ENCODE measurements at regions not wholly inside any gene's neighbourhood (a gene's known extent, or its start where the extent isn't known, plus 50 kb on each side); places are given as distances from the start of the nearest gene placed in this dataset.
"Not testable (repeated sequence)": the region's sequence is repeated elsewhere in the genome, so short reads cannot be mapped to it uniquely, and the experiment has no call there.

- WGBS = 90% methylated on average over 1 of the region's 1 CpG
- H3K9ac ChIP-seq (ENCODE audit: low read depth, low read length) = no peak overlapping the region
- no peak overlapping the region for H3K4me3 ChIP-seq (ENCODE audit: low read length)
- 0 out of 2 replicates have a peak, but pooled peaks cover 5% of the 10 kb centered on the region for H3K4me1 ChIP-seq (ENCODE audit: insufficient read depth, low read length)
- no peaks in the 10 kb centered on the region for H3K9me3 ChIP-seq (ENCODE audit: insufficient read depth, low read depth, low read length)
- H3K27ac ChIP-seq (ENCODE audit: low read depth, low read length) = no peak overlapping the region
- H3K27me3 ChIP-seq (ENCODE audit: insufficient read depth, low read length) = no peaks in the 10 kb centered on the region
- H3K36me3 ChIP-seq (ENCODE audit: insufficient read depth, low read length) = no peaks in the 10 kb centered on the region
Measured at GRCh38 chr9:75672478-75672877, 218.0 kb upstream of the PCSK5 start.

- Histone ChIP-seq H3K36me3 (ENCODE audit: insufficient read depth, low read length) (no peaks in the 10 kb centered on the region), H3K4me1 (ENCODE audit: insufficient read depth, low read length) (no peaks in the 10 kb centered on the region), H3K9me3 (ENCODE audit: insufficient read depth, low read depth, low read length) (no peaks in the 10 kb centered on the region), H3K4me3 (ENCODE audit: low read length) (no peak overlapping the region), H3K27me3 (ENCODE audit: insufficient read depth, low read length) (no peaks in the 10 kb centered on the region), H3K27ac (ENCODE audit: low read depth, low read length) (no peak overlapping the region), H3K9ac (ENCODE audit: low read depth, low read length) (no peak overlapping the region)
- no CpG with 5 or more reads among the region's 1 CpG for WGBS
Measured at GRCh38 chr9:75683591-75683990, 206.9 kb upstream of the PCSK5 start.

- no peaks in the 10 kb centered on the region for H3K27me3 ChIP-seq (ENCODE audit: insufficient read depth, low read length)
- WGBS = 80% methylated on average over 4 of the region's 4 CpGs
Measured at GRCh38 chr9:75685062-75685461, 205.4 kb upstream of the PCSK5 start.

GRCh38 chr9:75687359-75687953 lies 203.0 kb upstream of the PCSK5 start:
- WGBS = 25% methylated on average over 1 of the region's 2 CpGs
- no peak overlapping the region for H3K9ac ChIP-seq (ENCODE audit: low read depth, low read length)
- no peaks in the 10 kb centered on the region for H3K27me3 ChIP-seq (ENCODE audit: insufficient read depth, low read length)
- no peaks in the 10 kb centered on the region for H3K4me1 ChIP-seq (ENCODE audit: insufficient read depth, low read length)
- H3K9me3 ChIP-seq (ENCODE audit: insufficient read depth, low read depth, low read length) = no peaks in the 10 kb centered on the region
- no peak overlapping the region for H3K27ac ChIP-seq (ENCODE audit: low read depth, low read length)
- H3K36me3 ChIP-seq (ENCODE audit: insufficient read depth, low read length) = no peaks in the 10 kb centered on the region
- H3K4me3 ChIP-seq (ENCODE audit: low read length) = no peak overlapping the region

More at GRCh38 chr9:75685062-75685461, 205.4 kb upstream of the PCSK5 start:
- no peak overlapping the region for H3K9ac ChIP-seq (ENCODE audit: low read depth, low read length)
- H3K27ac ChIP-seq (ENCODE audit: low read depth, low read length) = no peak overlapping the region
- no peaks in the 10 kb centered on the region for H3K4me1 ChIP-seq (ENCODE audit: insufficient read depth, low read length)
- H3K36me3 ChIP-seq (ENCODE audit: insufficient read depth, low read length) = no peaks in the 10 kb centered on the region
- H3K4me3 ChIP-seq (ENCODE audit: low read length) = no peak overlapping the region
- no peaks in the 10 kb centered on the region for H3K9me3 ChIP-seq (ENCODE audit: insufficient read depth, low read depth, low read length)

GRCh38 chr9:75690551-75690950 lies 199.9 kb upstream of the PCSK5 start:
- not testable (repeated sequence) for H3K27ac ChIP-seq (ENCODE audit: low read depth, low read length); H3K4me1 ChIP-seq (ENCODE audit: insufficient read depth, low read length); H3K4me3 ChIP-seq (ENCODE audit: low read length)

GRCh38 chr9:75691408-75691807 lies 199.1 kb upstream of the PCSK5 start:
- H3K27ac ChIP-seq (ENCODE audit: low read depth, low read length) = no peak overlapping the region
- H3K36me3 ChIP-seq (ENCODE audit: insufficient read depth, low read length) = no peaks in the 10 kb centered on the region
- no peak overlapping the region for H3K4me3 ChIP-seq (ENCODE audit: low read length)
- 97% methylated on average over 1 of the region's 1 CpG for WGBS
- no peaks in the 10 kb centered on the region for H3K9me3 ChIP-seq (ENCODE audit: insufficient read depth, low read depth, low read length)
- no peaks in the 10 kb centered on the region for H3K4me1 ChIP-seq (ENCODE audit: insufficient read depth, low read length)
- H3K27me3 ChIP-seq (ENCODE audit: insufficient read depth, low read length) = no peaks in the 10 kb centered on the region
- no peak overlapping the region for H3K9ac ChIP-seq (ENCODE audit: low read depth, low read length)

More at GRCh38 chr9:75690551-75690950, 199.9 kb upstream of the PCSK5 start:
- H3K9ac ChIP-seq (ENCODE audit: low read depth, low read length); H3K9me3 ChIP-seq (ENCODE audit: insufficient read depth, low read depth, low read length); H3K27me3 ChIP-seq (ENCODE audit: insufficient read depth, low read length); H3K36me3 ChIP-seq (ENCODE audit: insufficient read depth, low read length): not testable (repeated sequence)

- 90% methylated on average over 2 of the region's 3 CpGs for WGBS
- H3K27ac ChIP-seq (ENCODE audit: low read depth, low read length) = no peak overlapping the region
- no peak overlapping the region for H3K9ac ChIP-seq (ENCODE audit: low read depth, low read length)
- no peak overlapping the region for H3K4me3 ChIP-seq (ENCODE audit: low read length)
- H3K9me3 ChIP-seq (ENCODE audit: insufficient read depth, low read depth, low read length) = no peaks in the 10 kb centered on the region
- H3K36me3 ChIP-seq (ENCODE audit: insufficient read depth, low read length) = no peaks in the 10 kb centered on the region
- no peaks in the 10 kb centered on the region for H3K27me3 ChIP-seq (ENCODE audit: insufficient read depth, low read length)
- H3K4me1 ChIP-seq (ENCODE audit: insufficient read depth, low read length) = no peaks in the 10 kb centered on the region
Measured at GRCh38 chr9:75692309-75692708, 198.2 kb upstream of the PCSK5 start.

- Histone ChIP-seq H3K27me3 (ENCODE audit: insufficient read depth, low read length) (no peaks in the 10 kb centered on the region), H3K4me1 (ENCODE audit: insufficient read depth, low read length) (no peaks in the 10 kb centered on the region), H3K36me3 (ENCODE audit: insufficient read depth, low read length) (no peaks in the 10 kb centered on the region), H3K4me3 (ENCODE audit: low read length) (no peak overlapping the region), H3K9me3 (ENCODE audit: insufficient read depth, low read depth, low read length) (no peaks in the 10 kb centered on the region), H3K9ac (ENCODE audit: low read depth, low read length) (no peak overlapping the region), H3K27ac (ENCODE audit: low read depth, low read length) (no peak overlapping the region)
- WGBS = no CpG with 5 or more reads among the region's 1 CpG
Measured at GRCh38 chr9:75695921-75696320, 194.6 kb upstream of the PCSK5 start.

- H3K36me3 ChIP-seq (ENCODE audit: insufficient read depth, low read length) = no peaks in the 10 kb centered on the region
- no peaks in the 10 kb centered on the region for H3K9me3 ChIP-seq (ENCODE audit: insufficient read depth, low read depth, low read length)
- no peaks in the 10 kb centered on the region for H3K4me1 ChIP-seq (ENCODE audit: insufficient read depth, low read length)
- no peak overlapping the region for H3K27ac ChIP-seq (ENCODE audit: low read depth, low read length)
- H3K27me3 ChIP-seq (ENCODE audit: insufficient read depth, low read length) = no peaks in the 10 kb centered on the region
- no peak overlapping the region for H3K4me3 ChIP-seq (ENCODE audit: low read length)
- no peak overlapping the region for H3K9ac ChIP-seq (ENCODE audit: low read depth, low read length)
Measured at GRCh38 chr9:75699017-75699416, 191.5 kb upstream of the PCSK5 start.

GRCh38 chr9:75699625-75700251 lies 190.7 kb upstream of the PCSK5 start:
- Histone ChIP-seq H3K9ac (ENCODE audit: low read depth, low read length) (no peak overlapping the region), H3K27ac (ENCODE audit: low read depth, low read length) (no peak overlapping the region), H3K27me3 (ENCODE audit: insufficient read depth, low read length) (no peaks in the 10 kb centered on the region), H3K9me3 (ENCODE audit: insufficient read depth, low read depth, low read length) (no peaks in the 10 kb centered on the region), H3K4me3 (ENCODE audit: low read length) (no peak overlapping the region), H3K36me3 (ENCODE audit: insufficient read depth, low read length) (no peaks in the 10 kb centered on the region), H3K4me1 (ENCODE audit: insufficient read depth, low read length) (no peaks in the 10 kb centered on the region)
- 100% methylated on average over 1 of the region's 1 CpG for WGBS

- no peak overlapping the region for H3K9ac ChIP-seq (ENCODE audit: low read depth, low read length)
- 86% methylated on average over 1 of the region's 1 CpG for WGBS
Measured at GRCh38 chr9:75700252-75700640, 190.2 kb upstream of the PCSK5 start.

GRCh38 chr9:75707191-75707590 lies 183.3 kb upstream of the PCSK5 start:
- Histone ChIP-seq H3K27me3 (ENCODE audit: insufficient read depth, low read length) (no peaks in the 10 kb centered on the region), H3K27ac (ENCODE audit: low read depth, low read length) (no peak overlapping the region), H3K4me1 (ENCODE audit: insufficient read depth, low read length) (no peaks in the 10 kb centered on the region), H3K36me3 (ENCODE audit: insufficient read depth, low read length) (no peaks in the 10 kb centered on the region), H3K4me3 (ENCODE audit: low read length) (no peak overlapping the region), H3K9me3 (ENCODE audit: insufficient read depth, low read depth, low read length) (peaks cover 5% of the 10 kb centered on the region; the same call in 1 of the 2 replicates), H3K9ac (ENCODE audit: low read depth, low read length) (no peak overlapping the region)
- no CpG with 5 or more reads among the region's 2 CpGs for WGBS

More at GRCh38 chr9:75700252-75700640, 190.2 kb upstream of the PCSK5 start:
- Histone ChIP-seq H3K4me3 (ENCODE audit: low read length) (no peak overlapping the region), H3K27ac (ENCODE audit: low read depth, low read length) (no peak overlapping the region), H3K9me3 (ENCODE audit: insufficient read depth, low read depth, low read length) (no peaks in the 10 kb centered on the region), H3K4me1 (ENCODE audit: insufficient read depth, low read length) (no peaks in the 10 kb centered on the region), H3K36me3 (ENCODE audit: insufficient read depth, low read length) (no peaks in the 10 kb centered on the region), H3K27me3 (ENCODE audit: insufficient read depth, low read length) (no peaks in the 10 kb centered on the region)
